ENCODE measurements at regions not wholly inside any gene's neighbourhood (a gene's known extent, or its start where the extent isn't known, plus 50 kb on each side); places are given as distances from the start of the nearest gene placed in this dataset.

- no peaks in the 10 kb centered on the region for H3K36me3 ChIP-seq
- 13 to 24% (median 17%) methylated on average over 3 of the region's 3 CpGs for WGBS, 3 donors
- DNase-seq, result peak in 1 of 5 donors; percentile 16
- TF ChIP-seq POLR2A (IDR thresholded peaks at IDR 0.05) (no peak), EP300 (IDR thresholded peaks at IDR 0.05) (no peak)
- TF ChIP-seq, protein P1, sequence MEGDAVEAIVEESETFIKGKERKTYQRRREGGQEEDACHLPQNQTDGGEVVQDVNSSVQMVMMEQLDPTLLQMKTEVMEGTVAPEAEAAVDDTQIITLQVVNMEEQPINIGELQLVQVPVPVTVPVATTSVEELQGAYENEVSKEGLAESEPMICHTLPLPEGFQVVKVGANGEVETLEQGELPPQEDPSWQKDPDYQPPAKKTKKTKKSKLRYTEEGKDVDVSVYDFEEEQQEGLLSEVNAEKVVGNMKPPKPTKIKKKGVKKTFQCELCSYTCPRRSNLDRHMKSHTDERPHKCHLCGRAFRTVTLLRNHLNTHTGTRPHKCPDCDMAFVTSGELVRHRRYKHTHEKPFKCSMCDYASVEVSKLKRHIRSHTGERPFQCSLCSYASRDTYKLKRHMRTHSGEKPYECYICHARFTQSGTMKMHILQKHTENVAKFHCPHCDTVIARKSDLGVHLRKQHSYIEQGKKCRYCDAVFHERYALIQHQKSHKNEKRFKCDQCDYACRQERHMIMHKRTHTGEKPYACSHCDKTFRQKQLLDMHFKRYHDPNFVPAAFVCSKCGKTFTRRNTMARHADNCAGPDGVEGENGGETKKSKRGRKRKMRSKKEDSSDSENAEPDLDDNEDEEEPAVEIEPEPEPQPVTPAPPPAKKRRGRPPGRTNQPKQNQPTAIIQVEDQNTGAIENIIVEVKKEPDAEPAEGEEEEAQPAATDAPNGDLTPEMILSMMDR (IDR thresholded peaks at IDR 0.05), result no peak
- intact Hi-C loops (cut with DNase I), result no loop called here
- no peaks in the 10 kb centered on the region for H3K9me3 ChIP-seq
- no peaks in the 10 kb centered on the region for H3K4me1 ChIP-seq (ENCODE audit: insufficient read depth)
- no peaks in the 10 kb centered on the region for H3K27me3 ChIP-seq
- H3K4me3 ChIP-seq, result no peak overlapping the region
- H3K27ac ChIP-seq, result no peak overlapping the region
These were observed 173.3 kb upstream of the FOXD3 start for GRCh38 chr1:63148825-63149645.

GRCh38 chr1:63152572-63152971 lies 169.8 kb upstream of the FOXD3 start:
- DNase-seq, result no peak
- H3K27ac ChIP-seq, result no peak overlapping the region
- no peaks in the 10 kb centered on the region for H3K36me3 ChIP-seq
- no peaks in the 10 kb centered on the region for H3K27me3 ChIP-seq
- TF ChIP-seq EP300 (IDR thresholded peaks at IDR 0.05) (no peak), POLR2A (IDR thresholded peaks at IDR 0.05) (no peak)
- TF ChIP-seq, protein P1 (IDR thresholded peaks at IDR 0.05), result no peak
- no peaks in the 10 kb centered on the region for H3K4me1 ChIP-seq (ENCODE audit: insufficient read depth)
- no peaks in the 10 kb centered on the region for H3K9me3 ChIP-seq
- H3K4me3 ChIP-seq, result no peak overlapping the region
- WGBS, 3 donors, result 22 to 48% (median 33%) methylated on average over 3 of the region's 3 CpGs
- intact Hi-C loops (cut with DNase I), result no loop called here

DNA sequence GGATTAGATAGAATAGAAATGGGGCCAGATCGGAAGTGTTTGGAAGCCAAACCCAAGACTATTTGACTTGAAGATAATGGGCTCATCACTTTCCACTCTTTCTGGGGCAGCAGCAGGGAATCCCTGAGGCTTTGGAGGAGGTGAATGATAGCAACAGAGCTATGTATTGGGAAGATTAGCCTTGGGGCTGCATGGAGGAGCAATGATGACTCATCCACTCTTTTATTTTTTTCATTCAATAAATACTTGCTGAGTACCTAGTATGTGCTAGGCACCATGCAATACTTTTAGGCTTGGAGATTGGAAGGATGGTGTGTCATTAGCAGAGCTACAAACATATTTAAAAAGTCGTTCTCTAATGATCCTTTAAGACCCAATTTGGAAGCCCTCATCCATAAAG lies 166.9 kb upstream of the FOXD3 start:
- no peak overlapping the region for H3K4me3 ChIP-seq
- H3K27ac ChIP-seq, result no peak overlapping the region
- intact Hi-C loops (cut with DNase I), result no loop called here
- H3K27me3 ChIP-seq, result no peaks in the 10 kb centered on the region
- no peaks in the 10 kb centered on the region for H3K36me3 ChIP-seq
- no peaks in the 10 kb centered on the region for H3K9me3 ChIP-seq
- no peak for DNase-seq
- no peak for TF ChIP-seq EP300 (IDR thresholded peaks at IDR 0.05)
- TF ChIP-seq, protein P1 (IDR thresholded peaks at IDR 0.05), result no peak
- no peak for TF ChIP-seq POLR2A (IDR thresholded peaks at IDR 0.05)
- WGBS, 3 donors, result 61 to 83% (median 77%) methylated on average over 2 of the region's 2 CpGs
- H3K4me1 ChIP-seq (ENCODE audit: insufficient read depth), result no peaks in the 10 kb centered on the region

GRCh38 chr1:63157085-63157484 lies 165.3 kb upstream of the FOXD3 start:
- WGBS, 3 donors, result 80 to 85% (median 84%) methylated on average over 5 of the region's 5 CpGs

More at GRCh38 chr1:63157085-63157484, 165.3 kb upstream of the FOXD3 start:
- Histone ChIP-seq H3K4me3 (no peak overlapping the region), H3K27me3 (no peaks in the 10 kb centered on the region), H3K27ac (no peak overlapping the region), H3K36me3 (no peaks in the 10 kb centered on the region), H3K4me1 (ENCODE audit: insufficient read depth) (no peaks in the 10 kb centered on the region), H3K9me3 (no peaks in the 10 kb centered on the region)
- TF ChIP-seq, protein P1 (IDR thresholded peaks at IDR 0.05), result no peak
- TF ChIP-seq EP300 (IDR thresholded peaks at IDR 0.05), result no peak
- intact Hi-C loops (cut with DNase I), result no loop called here
- DNase-seq, result no peak
